Gastrocnemius medialis (tissue), 4 donors: ENCODE measurements at regions not wholly inside any gene's neighbourhood (a gene's known extent, or its start where the extent isn't known, plus 50 kb on each side); places are given as distances from the start of the nearest gene placed in this dataset.

Experiments
- ATAC-seq, 2 donors: fragments of 150-250 bp; one replicate each; pipeline ENCODE4 v1.9.1; 2016
- DNase-seq, 2 donors: peaks; one replicate each; pipeline ENCODE4 v3.0.0-alpha.2; 2019
- H3K27ac ChIP-seq, 4 donors: fragments of 200-600 bp; sonication (generic); 1 replicate in 1 of 4; 2 replicates in 3 of 4; pipeline ENCODE4 v1.5.1; 2016 to 2018; ENCODE audit warnings: mild to moderate bottlenecking in 2 of 4, moderate library complexity in 1 of 4
- H3K27me3 ChIP-seq, 3 donors: fragments of 200-600 bp; sonication (generic) in 2 of 3; 1 replicate in 1 of 3; 2 replicates in 2 of 3; pipeline versions ENCODE4 v1.5.1 to v1.6.0; 2016 to 2019; ENCODE audit warnings: mild to moderate bottlenecking in 1 of 3, moderate library complexity in 1 of 3
- H3K36me3 ChIP-seq, 2 donors: fragments of 200-600 bp; sonication (generic) in 1 of 2; one replicate each; pipeline ENCODE4 v1.5.1; 2017 to 2018
- H3K4me1 ChIP-seq, 2 donors: fragments of 200-600 bp; sonication (generic) in 1 of 2; one replicate each; pipeline ENCODE4 v1.5.1; 2016 to 2017; ENCODE audit warnings: mild to moderate bottlenecking in 2 of 2
- H3K4me3 ChIP-seq, 4 donors: fragments of 200-600 bp; sonication (generic) in 3 of 4; 1 replicate in 1 of 4; 2 replicates in 3 of 4; pipeline ENCODE4 v1.5.1; 2016 to 2019; ENCODE audit warnings: mild to moderate bottlenecking in 2 of 4
- H3K9me3 ChIP-seq, 3 donors: fragments of 200-600 bp; sonication (generic) in 2 of 3; 1 replicate in 1 of 3; 2 replicates in 2 of 3; pipeline ENCODE4 v1.5.1; 2016 to 2019
- CTCF ChIP-seq, 5 experiments: fragments of 450-650 bp in 3 of 5; fragments of 200-600 bp in 2 of 5; sonication (generic) in 2 of 5; IDR thresholded peaks in 4 of 5; conservative IDR thresholded peaks in 1 of 5; 1 replicate in 4 of 5; 2 replicates in 1 of 5; pipeline ENCODE4 v1.5.1; 2016 to 2019; ENCODE audit warnings: antibody characterized with exemption in 5 of 5, mild to moderate bottlenecking in 3 of 5, moderate library complexity in 3 of 5
- POLR2A ChIP-seq, 2 donors: fragments of 450-650 bp; IDR thresholded peaks; one replicate each; pipeline ENCODE4 v1.6.1; 2017; ENCODE audit warnings: antibody characterized with exemption in 2 of 2, mild to moderate bottlenecking in 2 of 2, moderate library complexity in 2 of 2
- in situ Hi-C, 4 donors: fragments of 200-750 bp; cut with MboI; loops; one replicate each; pipeline versions ENCODE4 v1.15.0 to v1.8.0; 2017; ENCODE audit warnings: low sequenced_read_pairs in 4 of 4
- intact Hi-C: fragments of 100-400 bp; cut with DNase I; formaldehyde crosslinking; loops from one replicate; pipeline ENCODE4 v1.15.1; 2023; ENCODE audit warnings: low total_unique reads

- Histone ChIP-seq H3K9me3 (no peaks in the 10 kb centered on the region), H3K4me3 (no peak overlapping the region), H3K27me3 (no peaks in the 10 kb centered on the region), H3K36me3 (no peaks in the 10 kb centered on the region), H3K27ac (no peak overlapping the region), H3K4me1 (no peaks in the 10 kb centered on the region)
- no peak for DNase-seq
- intact Hi-C loops: no loop called here
- in situ Hi-C loops: no loop called here
- no peak for ATAC-seq
- TF ChIP-seq CTCF (IDR thresholded peaks at IDR 0.05 in 4 of 5, conservative IDR thresholded peaks at IDR 0.05 in 1 of 5): no peak
- TF ChIP-seq POLR2A (IDR thresholded peaks at IDR 0.05): no peak
Measured at GRCh38 chrX:117376460-117376859, 740.1 kb downstream of the KLHL13 start.

- intact Hi-C loops: no loop called here
- DNase-seq: no peak
- no peaks in the 10 kb centered on the region for H3K27me3 ChIP-seq
Measured at GRCh38 chrX:117335209-117335608, 781.4 kb downstream of the KLHL13 start.

GRCh38 chrX:117327373-117327772 is 789.2 kb downstream of the KLHL13 start:
- no peak for ATAC-seq
- H3K36me3 ChIP-seq: no peaks in the 10 kb centered on the region
- H3K4me1 ChIP-seq: no peaks in the 10 kb centered on the region
- in situ Hi-C loops: no loop called here
- intact Hi-C loops: no loop called here
- DNase-seq: no peak
- H3K4me3 ChIP-seq: no peak overlapping the region
- no peaks in the 10 kb centered on the region for H3K27me3 ChIP-seq
- no peak overlapping the region for H3K27ac ChIP-seq
- TF ChIP-seq POLR2A (IDR thresholded peaks at IDR 0.05) (no peak), CTCF (IDR thresholded peaks at IDR 0.05 in 4 of 5, conservative IDR thresholded peaks at IDR 0.05 in 1 of 5) (no peak)
- no peaks in the 10 kb centered on the region for H3K9me3 ChIP-seq

More at GRCh38 chrX:117335209-117335608, 781.4 kb downstream of the KLHL13 start:
- H3K4me1 ChIP-seq: no peaks in the 10 kb centered on the region
- no peaks in the 10 kb centered on the region for H3K9me3 ChIP-seq
- no peak overlapping the region for H3K27ac ChIP-seq
- no peak overlapping the region for H3K4me3 ChIP-seq
- H3K36me3 ChIP-seq: no peaks in the 10 kb centered on the region
- in situ Hi-C loops: no loop called here
- TF ChIP-seq CTCF (IDR thresholded peaks at IDR 0.05 in 4 of 5, conservative IDR thresholded peaks at IDR 0.05 in 1 of 5) (no peak), POLR2A (IDR thresholded peaks at IDR 0.05) (no peak)
- ATAC-seq: no peak

GRCh38 chrX:117325706-117326105 is 790.9 kb downstream of the KLHL13 start:
- no peak for ATAC-seq
- no peak for DNase-seq
- intact Hi-C loops (no loop called here), in situ Hi-C loops (no loop called here)
- no peaks in the 10 kb centered on the region for H3K36me3 ChIP-seq
- no peak overlapping the region for H3K27ac ChIP-seq
- H3K4me1 ChIP-seq: no peaks in the 10 kb centered on the region
- TF ChIP-seq POLR2A (IDR thresholded peaks at IDR 0.05) (no peak), CTCF (IDR thresholded peaks at IDR 0.05 in 4 of 5, conservative IDR thresholded peaks at IDR 0.05 in 1 of 5) (no peak)
- no peak overlapping the region for H3K4me3 ChIP-seq
- H3K27me3 ChIP-seq: no peaks in the 10 kb centered on the region
- no peaks in the 10 kb centered on the region for H3K9me3 ChIP-seq

- no peak for DNase-seq
- H3K4me1 ChIP-seq: no peaks in the 10 kb centered on the region
- H3K27me3 ChIP-seq: no peaks in the 10 kb centered on the region
- TF ChIP-seq CTCF (IDR thresholded peaks at IDR 0.05 in 4 of 5, conservative IDR thresholded peaks at IDR 0.05 in 1 of 5): no peak
- TF ChIP-seq POLR2A (IDR thresholded peaks at IDR 0.05): no peak
- ATAC-seq: no peak
- no peaks in the 10 kb centered on the region for H3K9me3 ChIP-seq
- in situ Hi-C loops: no loop called here
- H3K27ac ChIP-seq: no peak overlapping the region
- no peak overlapping the region for H3K4me3 ChIP-seq
- intact Hi-C loops: no loop called here
- H3K36me3 ChIP-seq: no peaks in the 10 kb centered on the region
Measured at GRCh38 chrX:117305168-117305766, 811.3 kb downstream of the KLHL13 start.
